ENCODE measurements at regions not wholly inside any gene's neighbourhood (a gene's known extent, or its start where the extent isn't known, plus 50 kb on each side); places are given as distances from the start of the nearest gene placed in this dataset.
A peak's percentile ranks its signal among the peaks of the same experiment; 100 is the strongest.
"Not testable (repeated sequence)": the region's sequence is repeated elsewhere in the genome, so short reads cannot be mapped to it uniquely, and the experiment has no call there.

DNA sequence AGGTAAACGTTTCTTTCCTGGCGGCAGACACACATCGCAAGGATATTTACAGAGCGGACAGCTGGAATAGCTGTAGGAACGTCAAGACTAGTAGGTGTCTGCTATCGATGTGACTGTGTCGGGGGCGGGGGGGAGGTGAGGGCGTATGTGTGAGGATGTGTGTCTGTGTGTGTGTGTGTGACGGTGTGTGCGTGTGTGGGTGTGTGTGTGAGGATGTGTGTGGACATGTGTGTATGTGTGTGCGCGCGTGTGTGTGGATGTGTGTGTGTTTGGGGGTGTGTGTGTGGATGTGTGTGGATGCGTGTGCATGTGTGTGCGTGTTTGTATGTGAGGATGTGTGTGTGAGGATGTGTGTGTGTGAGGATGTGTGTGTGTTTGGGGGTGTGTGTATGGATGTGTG, 55.4 kb downstream of the PNMA6F start:
- H3K27ac ChIP-seq (ENCODE audit: extremely low read depth, low read depth, low read length); DNase-seq (ENCODE audit: extremely low read depth in 1 of 4, low spot score in 3 of 4); H3K36me3 ChIP-seq (ENCODE audit: control insufficient read depth, insufficient read depth, low read length); CTCF ChIA-PET (ENCODE audit: low intra/inter-chr PET ratio); ATAC-seq; FAIRE-seq; H3K9me3 ChIP-seq (replicated peaks; ENCODE audit: control insufficient read depth, insufficient read depth, low read depth, low read length); H3K4me3 ChIP-seq; H3K9ac ChIP-seq (ENCODE audit: insufficient read depth in 1 of 2, low read depth in 2 of 2, low read length in 2 of 2); POLR2A ChIA-PET; H4K20me1 ChIP-seq (replicated peaks; ENCODE audit: control insufficient read depth, insufficient read depth, low read length); BruUV-seq (replicated peaks); H3K27me3 ChIP-seq (ENCODE audit: control insufficient read depth in 2 of 2, insufficient read depth in 2 of 2, low read length in 2 of 2); H3K79me2 ChIP-seq (ENCODE audit: control insufficient read depth, insufficient read depth, low read length); intact Hi-C loops (cut with micrococcal nuclease); H3K4me1 ChIP-seq (replicated peaks in 1 of 2; ENCODE audit: control insufficient read depth in 2 of 2, insufficient read depth in 2 of 2, low read length in 2 of 2); H3K9me1 ChIP-seq (ENCODE audit: control insufficient read depth, insufficient read depth, low read length); H2AFZ ChIP-seq (ENCODE audit: low read depth, low read length); H3K4me2 ChIP-seq (ENCODE audit: insufficient read depth, low read length): not testable (repeated sequence)
- peak; percentile 22; the same call in 1 of the 2 replicates for TF ChIP-seq RFX1 (IDR thresholded peaks at IDR 0.05)
- 61% methylated on average over 4 of the region's 16 CpGs for WGBS (ENCODE audit: insufficient coverage, low coverage, missing lambda C conversion rate)
- in situ Hi-C loops (cut with MboI): loop anchor here (25.0 kb wide), 1 partner anchor 304 kb away; no protein-coding TSS in a partner anchor

DNA sequence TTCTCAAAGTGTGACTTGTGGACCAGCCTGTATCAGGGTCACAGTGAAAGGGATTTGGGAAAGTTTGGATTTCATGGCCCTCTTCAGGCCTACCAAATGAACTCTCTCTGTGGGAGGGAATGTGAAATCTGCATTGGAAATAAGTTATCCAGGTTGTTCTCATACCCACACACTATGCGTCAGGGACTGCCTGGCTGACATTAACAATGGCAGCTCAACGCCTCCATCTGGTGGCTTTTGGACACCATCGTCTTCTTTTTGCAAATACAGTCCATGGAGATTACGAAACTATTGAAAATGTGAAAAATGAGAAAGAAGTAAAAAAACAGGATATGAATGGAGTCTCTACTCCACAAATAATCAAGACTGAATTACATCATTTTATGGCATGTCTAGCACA, 61.1 kb downstream of the PNMA6F start:
- peak; percentile 82 for ATAC-seq
- H3K9me1 ChIP-seq (ENCODE audit: control insufficient read depth, insufficient read depth, low read length); H3K79me2 ChIP-seq (ENCODE audit: control insufficient read depth, insufficient read depth, low read length); H3K4me2 ChIP-seq (ENCODE audit: insufficient read depth, low read length); H4K20me1 ChIP-seq (replicated peaks; ENCODE audit: control insufficient read depth, insufficient read depth, low read length); H3K4me3 ChIP-seq; H3K9me3 ChIP-seq (replicated peaks; ENCODE audit: control insufficient read depth, insufficient read depth, low read depth, low read length); H2AFZ ChIP-seq (ENCODE audit: low read depth, low read length); H3K36me3 ChIP-seq (ENCODE audit: control insufficient read depth, insufficient read depth, low read length); BruUV-seq (replicated peaks); H3K4me1 ChIP-seq (replicated peaks in 1 of 2; ENCODE audit: control insufficient read depth in 2 of 2, insufficient read depth in 2 of 2, low read length in 2 of 2); H3K27ac ChIP-seq (ENCODE audit: extremely low read depth, low read depth, low read length); FAIRE-seq; CTCF ChIA-PET (ENCODE audit: low intra/inter-chr PET ratio); H3K27me3 ChIP-seq (ENCODE audit: control insufficient read depth in 2 of 2, insufficient read depth in 2 of 2, low read length in 2 of 2); POLR2A ChIA-PET; intact Hi-C loops (cut with micrococcal nuclease); DNase-seq (ENCODE audit: extremely low read depth in 1 of 4, low spot score in 3 of 4); H3K9ac ChIP-seq (ENCODE audit: insufficient read depth in 1 of 2, low read depth in 2 of 2, low read length in 2 of 2): not testable (repeated sequence)
- WGBS (ENCODE audit: insufficient coverage, low coverage, missing lambda C conversion rate): no CpG with 5 or more reads among the region's 4 CpGs
- in situ Hi-C loops (cut with MboI): loop anchor here (25.0 kb wide), 1 partner anchor 298 kb away; no protein-coding TSS in a partner anchor

DNA sequence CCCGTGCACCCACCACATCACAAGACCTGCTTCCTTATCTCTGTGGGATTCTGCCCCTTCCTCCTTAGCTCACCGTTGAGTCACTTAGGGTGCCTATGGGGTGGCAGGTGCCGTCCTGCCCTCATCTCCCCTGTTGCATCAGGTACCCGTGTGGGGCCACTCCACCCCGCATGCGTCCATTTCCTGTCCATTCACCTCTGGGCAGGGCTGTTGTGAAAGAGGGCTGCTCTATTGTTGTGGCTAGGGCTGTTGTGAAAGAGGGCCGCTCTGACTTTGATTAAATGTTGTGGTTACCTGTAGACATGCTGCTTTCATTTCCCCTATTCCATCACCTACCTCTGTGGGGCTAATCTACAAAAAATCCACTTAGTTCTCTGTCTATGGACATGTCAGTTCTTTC, 68.3 kb downstream of the PNMA6F start:
- H3K27ac ChIP-seq (ENCODE audit: extremely low read depth, low read depth, low read length); ATAC-seq; POLR2A ChIA-PET; BruUV-seq (replicated peaks); H2AFZ ChIP-seq (ENCODE audit: low read depth, low read length); DNase-seq (ENCODE audit: extremely low read depth in 1 of 4, low spot score in 3 of 4); H3K9me3 ChIP-seq (replicated peaks; ENCODE audit: control insufficient read depth, insufficient read depth, low read depth, low read length); H4K20me1 ChIP-seq (replicated peaks; ENCODE audit: control insufficient read depth, insufficient read depth, low read length); CTCF ChIA-PET (ENCODE audit: low intra/inter-chr PET ratio); H3K27me3 ChIP-seq (ENCODE audit: control insufficient read depth in 2 of 2, insufficient read depth in 2 of 2, low read length in 2 of 2); H3K36me3 ChIP-seq (ENCODE audit: control insufficient read depth, insufficient read depth, low read length); intact Hi-C loops (cut with micrococcal nuclease); H3K4me1 ChIP-seq (replicated peaks in 1 of 2; ENCODE audit: control insufficient read depth in 2 of 2, insufficient read depth in 2 of 2, low read length in 2 of 2); H3K79me2 ChIP-seq (ENCODE audit: control insufficient read depth, insufficient read depth, low read length); H3K4me2 ChIP-seq (ENCODE audit: insufficient read depth, low read length); H3K9ac ChIP-seq (ENCODE audit: insufficient read depth in 1 of 2, low read depth in 2 of 2, low read length in 2 of 2); H3K9me1 ChIP-seq (ENCODE audit: control insufficient read depth, insufficient read depth, low read length); H3K4me3 ChIP-seq: not testable (repeated sequence)
- peak; percentile 61 for FAIRE-seq
- in situ Hi-C loops (cut with MboI): loop anchor here (10.0 to 25.0 kb wide), 2 partner anchors 98 to 291 kb away; no protein-coding TSS in a partner anchor
- WGBS (ENCODE audit: insufficient coverage, low coverage, missing lambda C conversion rate): no CpG with 5 or more reads among the region's 7 CpGs

DNA sequence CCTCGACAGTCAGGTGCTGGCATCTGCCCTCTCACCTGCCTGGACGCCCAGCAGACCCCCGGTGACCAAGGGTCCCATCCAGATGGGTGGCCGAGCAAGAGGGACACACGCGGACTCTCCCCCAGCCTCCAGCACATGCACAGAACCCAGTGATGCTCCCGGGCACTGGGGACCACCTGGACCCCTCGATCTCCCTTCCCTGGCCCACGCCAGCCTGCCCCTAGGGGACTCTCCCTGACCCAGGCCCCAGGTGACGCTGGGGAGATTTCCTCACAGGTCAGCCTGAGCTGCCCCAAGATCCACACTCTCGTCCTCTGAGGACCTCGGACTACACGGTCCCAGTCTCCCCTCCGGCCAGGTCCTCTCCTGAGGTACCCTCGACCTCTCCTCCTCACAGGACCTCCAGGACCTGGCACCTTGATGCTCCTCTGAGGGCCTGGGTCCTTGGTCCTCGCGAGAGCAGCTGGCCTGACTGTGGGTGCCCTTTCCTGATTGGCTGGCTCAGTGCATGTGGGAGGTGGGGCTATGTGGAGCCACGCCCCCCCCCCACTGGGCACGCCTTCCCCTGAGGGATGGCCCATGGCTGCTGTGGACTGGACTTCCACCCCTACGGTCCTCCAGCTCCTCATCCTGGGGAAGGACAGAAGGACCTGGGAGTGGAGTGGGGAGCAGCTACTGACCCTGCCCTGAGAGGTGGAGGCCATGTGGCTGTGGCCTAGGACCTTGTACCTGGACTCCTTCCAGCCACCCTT, 69.0 kb downstream of the PNMA6F start:
- CTCF ChIA-PET (ENCODE audit: low intra/inter-chr PET ratio); H4K20me1 ChIP-seq (replicated peaks; ENCODE audit: control insufficient read depth, insufficient read depth, low read length); H3K4me1 ChIP-seq (replicated peaks in 1 of 2; ENCODE audit: control insufficient read depth in 2 of 2, insufficient read depth in 2 of 2, low read length in 2 of 2); POLR2A ChIA-PET; BruUV-seq (replicated peaks); H3K9me1 ChIP-seq (ENCODE audit: control insufficient read depth, insufficient read depth, low read length); DNase-seq (ENCODE audit: extremely low read depth in 1 of 4, low spot score in 3 of 4); H3K9ac ChIP-seq (ENCODE audit: insufficient read depth in 1 of 2, low read depth in 2 of 2, low read length in 2 of 2); H3K4me3 ChIP-seq; H3K27ac ChIP-seq (ENCODE audit: extremely low read depth, low read depth, low read length); H2AFZ ChIP-seq (ENCODE audit: low read depth, low read length); intact Hi-C loops (cut with micrococcal nuclease); H3K4me2 ChIP-seq (ENCODE audit: insufficient read depth, low read length); H3K9me3 ChIP-seq (replicated peaks; ENCODE audit: control insufficient read depth, insufficient read depth, low read depth, low read length); FAIRE-seq; H3K36me3 ChIP-seq (ENCODE audit: control insufficient read depth, insufficient read depth, low read length); H3K27me3 ChIP-seq (ENCODE audit: control insufficient read depth in 2 of 2, insufficient read depth in 2 of 2, low read length in 2 of 2); H3K79me2 ChIP-seq (ENCODE audit: control insufficient read depth, insufficient read depth, low read length): not testable (repeated sequence)
- WGBS (ENCODE audit: insufficient coverage, low coverage, missing lambda C conversion rate): no CpG with 5 or more reads among the region's 20 CpGs
- in situ Hi-C loops (cut with MboI): loop anchor here (10.0 to 25.0 kb wide), 2 partner anchors 98 to 290 kb away; no protein-coding TSS in a partner anchor
- peak; percentile 99 for ATAC-seq

All from K562 (cell line).